Hepatic stellate cell (primary cell): ENCODE measurements at regions not wholly inside any gene's neighbourhood (a gene's known extent, or its start where the extent isn't known, plus 50 kb on each side); places are given as distances from the start of the nearest gene placed in this dataset.

Experiments
- DNase-seq: peaks from one replicate; pipeline ENCODE4 v3.0.0; 2011; ENCODE audit warnings: low spot score

- no peak for DNase-seq
Observed at GRCh38 chr21:24890021-24890420, 717.3 kb downstream of the MRPL39 start.

DNA sequence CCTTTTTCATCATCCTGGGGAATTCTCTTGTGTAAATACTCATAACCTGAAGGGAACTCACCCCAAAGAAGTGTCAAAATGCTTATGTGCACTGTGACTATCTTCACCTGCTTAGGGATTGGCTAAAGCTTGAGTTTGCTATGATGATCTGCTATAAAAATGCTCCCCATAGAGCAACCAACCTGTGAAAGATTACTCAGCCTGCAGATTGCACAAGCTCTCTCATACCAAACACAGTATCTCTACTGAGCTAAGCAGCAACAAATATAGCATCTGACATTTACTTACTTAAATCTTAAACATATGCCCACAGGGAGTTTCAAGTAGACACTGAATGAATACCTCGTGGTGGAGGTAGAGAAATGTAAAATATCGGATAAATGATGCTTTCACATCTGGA, 725.8 kb downstream of the MRPL39 start:
- DNase-seq = no peak

GRCh38 chr21:24870633-24871032, 736.6 kb downstream of the MRPL39 start:
- DNase-seq = no peak

DNA sequence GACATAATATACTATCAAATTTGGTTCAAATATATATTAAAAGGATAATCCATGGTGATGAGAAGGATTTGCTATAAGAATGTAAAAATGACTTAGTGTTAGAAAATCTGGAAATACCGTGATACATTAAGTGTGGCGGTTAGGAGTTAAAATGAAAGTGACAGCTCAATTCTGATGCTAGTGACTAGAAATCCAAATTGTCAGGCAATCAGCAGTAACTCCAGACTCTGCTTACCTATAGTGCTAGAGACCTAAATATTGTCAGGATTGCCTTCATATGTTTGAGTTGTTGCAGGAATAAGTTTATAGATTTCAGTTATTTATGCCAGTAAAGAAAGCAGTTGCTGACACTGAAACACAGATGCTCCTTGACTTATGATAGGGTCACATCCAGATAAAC, 737.4 kb downstream of the MRPL39 start:
- no peak for DNase-seq

DNA sequence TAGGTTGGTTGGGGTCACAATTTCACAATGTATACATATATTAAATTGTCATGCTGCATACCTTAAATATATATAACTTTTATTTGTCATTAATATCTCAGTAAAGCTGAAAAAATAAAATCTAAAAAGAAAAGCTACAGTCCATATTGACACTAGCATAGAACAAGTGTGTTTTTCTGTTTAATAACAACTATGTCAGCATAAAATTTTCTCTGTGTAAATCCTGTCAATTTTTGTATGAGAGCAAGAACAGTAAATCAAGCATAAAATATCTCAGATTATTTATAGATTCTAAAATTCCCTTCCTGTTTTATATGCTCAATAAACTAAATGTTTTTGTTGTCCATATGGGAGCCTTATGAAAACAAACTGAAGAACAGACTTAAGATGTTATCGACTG, 739.2 kb downstream of the MRPL39 start:
- DNase-seq = no peak

DNA sequence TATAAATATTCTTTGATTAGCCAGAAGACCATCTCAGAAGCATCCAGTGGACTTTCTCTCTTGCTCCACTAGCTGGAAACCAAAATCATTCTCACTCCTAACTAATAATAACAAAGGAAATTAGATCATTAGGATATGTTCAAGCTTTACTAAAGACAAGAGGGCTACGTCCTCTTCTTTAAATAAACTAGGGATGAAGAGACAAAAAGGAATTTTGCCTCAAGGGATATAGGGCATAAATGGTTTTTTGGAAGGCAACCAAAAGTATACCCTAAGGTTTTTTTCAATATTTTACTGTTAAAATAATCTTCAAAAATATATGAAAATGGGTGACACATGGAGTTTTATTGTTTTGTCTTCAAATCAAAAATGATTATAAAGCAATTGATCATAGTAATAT, 745.8 kb downstream of the MRPL39 start:
- DNase-seq = no peak

DNA sequence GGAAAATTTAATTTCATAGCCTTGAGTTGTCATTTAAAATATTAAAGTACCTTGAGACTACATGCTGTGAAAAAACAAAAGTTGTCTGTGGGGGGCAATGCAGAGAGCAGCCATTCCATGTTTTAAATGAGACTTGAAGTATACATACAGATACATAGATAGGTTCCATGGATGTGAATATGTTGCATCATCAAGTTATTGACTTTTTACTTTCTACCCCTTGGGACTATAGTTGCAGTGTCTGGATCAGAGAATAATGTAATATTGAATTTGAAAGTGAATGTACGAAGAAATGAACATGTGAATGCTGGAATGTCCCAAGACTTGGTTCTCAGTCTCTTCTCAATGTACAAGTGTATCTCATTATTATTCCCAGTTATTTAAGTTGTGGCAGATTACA, 751.0 kb downstream of the MRPL39 start:
- DNase-seq = no peak

DNA sequence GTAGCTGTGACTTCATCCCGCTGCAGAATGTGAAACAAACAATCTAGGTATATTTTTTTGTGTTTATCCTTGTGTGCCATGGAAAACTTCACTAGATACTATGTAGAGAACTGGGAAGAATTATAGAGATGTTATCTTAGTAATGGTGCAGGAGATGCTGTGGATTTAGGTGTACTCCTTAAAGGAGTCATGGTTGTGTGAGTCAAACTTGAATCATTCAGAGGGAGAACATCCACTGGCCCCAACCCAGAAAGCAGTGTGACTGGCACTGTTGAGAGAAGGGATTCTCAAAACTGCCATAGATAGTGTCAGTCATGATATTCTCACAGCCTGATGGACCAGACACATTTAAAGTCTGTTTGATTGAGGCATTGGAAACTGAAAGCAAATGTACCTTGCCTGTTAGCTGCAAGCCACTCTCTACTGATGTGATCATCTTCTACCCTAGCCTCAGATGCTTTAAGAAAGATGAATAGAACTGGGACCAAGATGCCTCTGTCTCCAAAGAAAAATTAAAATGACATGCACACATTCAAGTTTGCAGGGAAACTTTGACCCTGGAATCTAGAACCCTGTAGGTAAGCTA, 754.6 kb downstream of the MRPL39 start:
- DNase-seq = no peak

- no peak for DNase-seq
Observed at GRCh38 chr21:24850121-24850520, 757.2 kb downstream of the MRPL39 start.

DNA sequence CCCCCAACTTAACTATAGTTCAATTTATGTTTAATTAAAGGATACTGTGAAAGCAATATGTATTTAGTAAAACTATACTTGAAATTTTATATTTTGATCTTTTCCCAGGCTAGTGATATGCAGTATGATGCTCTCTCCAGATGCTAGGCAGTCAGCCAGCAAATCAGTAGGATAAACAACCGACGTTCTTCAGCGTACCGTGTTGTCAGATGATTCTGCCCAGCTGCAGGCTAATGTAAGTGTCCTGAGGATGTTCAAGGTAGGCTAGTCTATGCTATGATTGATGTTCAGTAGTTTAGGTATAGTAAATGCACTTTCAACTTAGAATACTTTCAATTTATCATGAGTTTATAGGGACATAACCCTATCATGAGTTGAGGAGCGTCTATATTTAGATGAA, 762.6 kb downstream of the MRPL39 start:
- DNase-seq = no peak

DNA sequence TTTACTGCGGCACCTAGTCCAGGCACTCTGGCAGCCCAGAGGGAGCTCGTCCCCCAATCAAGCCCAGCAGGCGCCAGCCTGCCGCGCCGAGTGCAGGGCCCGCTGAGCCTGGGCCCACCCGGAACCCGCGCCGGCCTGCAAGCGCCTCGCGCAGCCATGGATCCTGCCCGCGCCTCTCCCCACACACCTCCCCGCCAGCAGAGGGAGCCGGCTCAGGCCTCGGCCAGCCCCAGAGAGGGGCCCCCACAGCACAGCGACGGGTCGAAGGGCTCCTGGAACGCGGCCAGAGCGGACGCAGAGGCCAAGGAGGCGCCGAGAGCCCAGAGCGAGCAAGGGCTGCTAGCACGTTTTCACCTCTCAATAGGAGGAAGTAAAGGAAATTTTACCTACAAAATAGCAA, 767.0 kb downstream of the MRPL39 start:
- no peak for DNase-seq

GRCh38 chr21:24832961-24833360, 774.3 kb downstream of the MRPL39 start:
- DNase-seq = no peak

DNA sequence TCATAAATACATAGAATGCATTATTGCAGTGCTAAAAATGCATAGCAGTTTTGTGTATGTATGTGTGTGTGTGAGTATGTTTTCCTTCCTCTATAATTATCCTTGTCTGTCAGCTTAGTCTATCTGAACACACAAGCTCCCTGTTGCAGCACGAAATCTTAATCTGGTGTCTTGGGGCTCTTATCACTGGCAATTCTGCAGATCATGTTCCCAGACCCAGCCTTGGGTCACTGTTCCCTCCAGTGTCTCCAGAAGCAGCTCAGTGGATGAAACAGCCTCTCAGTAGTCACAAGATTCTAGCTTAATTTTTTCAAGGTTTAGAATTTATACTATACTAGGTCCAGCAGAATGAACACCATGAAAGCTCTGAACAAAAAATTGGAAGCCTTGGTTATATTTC, 777.9 kb downstream of the MRPL39 start:
- no peak for DNase-seq

DNA sequence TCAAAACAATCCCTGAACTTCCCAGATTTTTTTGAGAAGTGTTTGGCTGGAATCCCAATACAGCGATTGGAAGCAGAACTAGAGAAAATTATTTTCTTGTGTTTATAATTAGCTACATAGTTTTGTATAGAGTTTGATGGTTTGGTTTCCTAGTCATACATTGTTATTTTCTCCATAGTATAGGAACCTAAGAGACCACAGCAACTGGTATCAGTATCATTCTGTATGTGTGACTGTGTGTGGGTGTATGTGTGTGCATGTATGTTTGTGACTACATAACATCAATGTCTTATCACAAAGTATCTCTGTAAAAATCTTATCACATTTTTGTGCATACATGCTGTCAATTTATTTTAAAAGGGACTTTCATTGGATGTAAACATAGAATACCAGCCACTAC, 780.5 kb downstream of the MRPL39 start:
- DNase-seq = no peak

DNA sequence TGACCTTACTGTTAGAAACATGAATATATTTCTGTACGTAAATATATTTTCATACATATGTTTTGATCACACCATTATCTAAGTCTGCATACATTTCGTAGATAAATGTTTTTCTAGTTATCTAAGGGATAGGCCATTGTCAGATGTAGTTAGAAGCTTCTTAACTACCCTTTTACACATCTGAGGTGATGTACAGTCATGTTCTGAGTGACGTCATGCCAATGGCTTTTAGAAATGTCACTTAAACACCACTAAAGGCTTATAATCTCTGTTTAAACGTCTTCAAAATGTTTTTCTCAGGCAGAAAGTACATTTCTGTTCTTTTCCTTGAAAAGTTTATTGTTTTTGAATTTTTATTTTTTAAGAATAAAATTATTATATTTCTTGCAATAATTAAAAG, 781.9 kb downstream of the MRPL39 start:
- no peak for DNase-seq

DNA sequence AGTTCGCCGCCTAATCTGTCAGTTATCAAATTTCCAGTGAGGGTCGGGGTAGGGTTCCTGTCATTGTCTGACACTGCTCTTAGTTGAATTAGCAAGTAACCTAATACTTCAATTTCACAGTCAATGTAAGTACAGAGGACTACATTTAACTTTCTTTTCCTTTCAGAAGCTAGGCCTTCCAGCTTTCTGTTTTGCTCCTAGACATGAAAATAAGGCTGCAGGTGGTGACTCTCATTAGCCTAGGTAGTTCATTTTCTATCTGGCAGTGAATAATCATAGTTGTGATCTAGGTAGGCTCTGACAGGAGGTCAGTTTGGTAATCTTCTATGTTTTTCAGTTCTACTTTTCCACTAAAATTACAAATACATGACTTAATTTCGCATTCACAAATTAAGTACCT, 783.1 kb downstream of the MRPL39 start:
- no peak for DNase-seq

DNA sequence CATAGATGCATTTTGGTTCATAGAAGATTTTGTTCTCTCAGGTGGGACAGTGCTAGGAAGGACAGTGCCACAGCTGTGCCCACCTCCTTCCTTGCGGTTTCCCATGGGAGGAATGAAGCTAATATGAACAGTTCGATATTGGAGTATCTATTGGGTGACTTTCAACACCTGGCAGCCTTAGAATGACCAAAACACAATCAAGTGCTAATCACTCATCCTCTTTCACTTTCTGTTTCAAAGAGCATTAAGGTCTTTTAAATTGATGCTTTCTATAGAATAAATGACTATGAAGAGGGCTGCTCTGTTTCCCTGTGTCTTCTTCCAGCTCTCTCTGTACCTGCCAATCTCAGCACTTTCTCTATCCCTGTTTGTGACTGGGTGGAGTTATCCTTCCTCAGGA, 784.0 kb downstream of the MRPL39 start:
- no peak for DNase-seq

DNA sequence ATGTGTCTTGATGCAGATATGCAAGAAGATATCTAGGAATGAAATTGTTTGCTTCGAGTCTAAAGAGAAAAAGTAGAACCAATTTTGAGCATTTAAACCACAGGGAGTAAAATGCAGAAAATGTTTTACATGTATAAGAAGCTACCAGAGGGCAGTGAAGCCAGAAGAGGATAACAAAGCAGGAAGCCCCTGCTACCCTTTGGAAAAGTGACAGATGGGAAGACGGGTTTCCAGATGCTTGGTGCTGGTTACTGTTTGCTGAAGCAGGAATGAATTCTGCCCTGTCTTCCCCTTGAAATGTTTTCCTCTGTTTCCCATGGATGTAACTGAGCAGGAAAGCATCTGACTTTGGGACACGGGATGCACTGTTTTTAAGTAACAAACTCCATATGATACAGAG, 822.2 kb downstream of the MRPL39 start:
- no peak for DNase-seq

GRCh38 chr21:24781146-24781545, 826.1 kb downstream of the MRPL39 start:
- DNase-seq = no peak

DNA sequence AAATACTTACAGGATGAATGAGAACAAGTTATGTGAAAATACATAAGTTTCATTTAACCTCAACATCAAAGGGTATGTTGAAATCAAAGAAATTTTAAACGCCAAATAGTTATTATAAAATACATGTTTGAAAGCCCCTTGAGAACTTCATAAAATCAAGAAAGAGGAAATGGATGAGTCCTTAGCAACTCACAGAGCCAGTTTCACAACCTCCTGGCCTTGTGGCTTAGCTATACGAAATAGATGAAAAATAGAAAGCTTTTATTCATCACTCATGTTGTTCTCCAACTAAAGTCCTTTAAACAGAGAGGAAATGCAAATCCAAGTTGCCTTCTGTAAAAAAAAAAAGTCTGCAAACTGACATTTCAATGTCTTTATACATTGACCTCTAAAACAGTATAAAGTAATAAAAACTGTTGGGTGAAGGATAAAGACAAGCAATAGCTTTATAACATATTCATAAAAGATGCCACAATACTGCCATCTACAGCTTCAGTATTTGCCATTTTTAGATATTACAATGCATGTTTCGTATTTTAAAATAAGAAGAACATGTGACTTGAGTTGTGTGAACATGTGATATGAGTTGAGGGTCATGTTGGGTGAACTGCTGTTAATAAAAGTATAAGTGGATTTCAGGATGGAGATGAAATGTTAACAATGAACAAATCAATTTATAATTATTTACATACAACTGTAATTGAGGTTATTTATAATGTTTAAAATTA, 847.8 kb downstream of the MRPL39 start:
- DNase-seq = no peak

DNA sequence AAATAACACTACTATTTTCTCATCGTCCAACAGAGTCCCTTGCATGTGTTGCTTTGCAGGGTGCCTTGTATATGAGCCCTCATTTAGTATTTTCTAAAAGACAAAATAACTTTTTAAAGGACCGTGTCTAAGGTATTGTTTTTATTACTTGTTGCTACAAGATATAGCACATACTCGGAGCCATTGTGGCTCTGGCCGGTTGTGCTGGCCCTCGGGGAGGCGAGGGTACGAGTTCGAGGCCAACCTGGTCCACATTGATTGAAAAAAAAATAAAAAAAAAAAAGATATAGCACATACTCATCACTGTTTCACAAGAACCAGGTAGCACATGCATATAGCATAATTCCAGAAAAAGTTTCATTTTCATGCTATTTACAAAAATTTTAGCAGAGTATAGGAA, 869.2 kb downstream of the MRPL39 start:
- DNase-seq = no peak

DNA sequence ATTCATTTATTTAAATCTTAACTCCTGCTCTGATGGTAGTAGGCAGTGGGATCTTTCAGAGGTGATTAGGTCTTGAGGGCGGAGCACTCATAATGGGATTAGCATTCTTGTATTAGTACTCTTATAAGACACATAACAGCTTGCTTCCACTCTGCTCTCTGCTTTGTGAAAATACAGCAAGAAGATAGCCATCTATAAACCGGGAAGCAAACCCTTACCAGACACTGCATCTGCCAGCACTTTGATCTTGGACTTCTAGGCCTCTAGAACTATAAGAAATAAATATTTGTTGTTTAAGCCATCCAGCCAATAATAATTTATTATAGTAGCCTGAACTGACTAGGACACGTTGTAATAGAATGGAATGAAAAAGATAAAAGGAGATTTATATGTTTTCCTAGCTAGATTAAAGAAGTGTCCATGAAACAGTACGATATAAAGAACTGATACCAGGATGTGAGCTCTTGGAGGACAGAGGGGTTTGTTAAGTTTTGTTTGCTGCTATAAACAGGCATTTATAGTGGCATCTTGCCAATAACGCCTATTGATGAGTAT, 869.9 kb downstream of the MRPL39 start:
- no peak for DNase-seq

DNA sequence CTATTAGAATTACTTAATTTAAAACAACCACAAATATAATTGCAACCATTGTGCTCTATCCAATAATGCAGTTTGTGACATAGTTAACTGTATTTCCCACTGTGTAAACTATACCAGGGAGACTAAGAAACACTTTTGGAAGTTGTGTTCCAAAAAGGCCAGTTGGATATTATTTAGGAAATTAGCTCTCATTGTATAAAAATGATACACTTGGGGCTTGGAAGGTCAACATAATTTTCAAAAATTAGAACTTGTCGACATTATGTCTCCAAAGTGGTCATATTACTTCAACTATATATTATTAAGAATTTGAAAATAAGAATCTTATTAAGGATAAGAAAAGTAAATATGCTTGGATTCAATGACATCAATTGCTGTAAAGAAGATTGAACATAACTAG, 876.6 kb downstream of the MRPL39 start:
- DNase-seq = no peak

- DNase-seq = no peak
Observed at GRCh38 chr21:24729568-24729967, 877.7 kb downstream of the MRPL39 start.
